WTC11 (cell line): ENCODE measurements at regions not wholly inside any gene's neighbourhood (a gene's known extent, or its start where the extent isn't known, plus 50 kb on each side); places are given as distances from the start of the nearest gene placed in this dataset.

Experiments used
- ATAC-seq: fragments of 200-7000 bp; cut with Tn5 transposase; 2 replicates; pipeline ENCODE4 v1.10.0; 2021; ENCODE audit warnings: mild to moderate bottlenecking, moderate library complexity
- CTCF ChIA-PET: fragments of 300-600 bp; sonication (Branson Sonifier 250); formaldehyde crosslinking; loops from one replicate; lab custom pipeline; 2021; ENCODE audit warnings: antibody characterized with exemption; lab: Charles Lee
- POLR2A ChIA-PET: fragments of 350-600 bp; sonication (Branson Sonifier 250); formaldehyde crosslinking; loops from one replicate; lab custom pipeline; 2021; ENCODE audit warnings: antibody characterized with exemption; lab: Charles Lee
- DNase-seq: peaks from one replicate; pipeline ENCODE4 v3.0.0; 2021; ENCODE audit warnings: low spot score
- H3K27ac Mint-ChIP-seq: 2 replicates; pipeline ENCODE4 v1.8.0; 2021; ENCODE audit warnings: mixed read lengths
- H3K27me3 Mint-ChIP-seq: 2 replicates; pipeline ENCODE4 v1.8.0; 2021; ENCODE audit warnings: low read depth, mild to moderate bottlenecking, moderate library complexity, mixed read lengths
- H3K36me3 Mint-ChIP-seq: 2 replicates; pipeline ENCODE4 v1.8.0; 2021; ENCODE audit warnings: mixed read lengths
- H3K4me1 Mint-ChIP-seq: 2 replicates; pipeline ENCODE4 v1.8.0; 2022; ENCODE audit warnings: mixed read lengths
- H3K4me3 Mint-ChIP-seq: 2 replicates; pipeline ENCODE4 v1.8.0; 2021; ENCODE audit warnings: mild to moderate bottlenecking, moderate library complexity, mixed read lengths
- H3K9me3 Mint-ChIP-seq: 2 replicates; pipeline ENCODE4 v1.8.0; 2021; ENCODE audit warnings: mixed read lengths
- ATF1 ChIP-seq: sonication (generic); formaldehyde crosslinking; IDR thresholded peaks from 2 replicates; pipeline ENCODE4 v1.8.1; 2023; ENCODE audit warnings: mild to moderate bottlenecking, moderate library complexity, missing genetic modification reagents
- ATF2 ChIP-seq: sonication (generic); formaldehyde crosslinking; IDR thresholded peaks from 2 replicates; pipeline ENCODE4 v1.8.1; 2022; ENCODE audit warnings: low read depth, missing genetic modification reagents, borderline replicate concordance
- E2F1 ChIP-seq: sonication (generic); formaldehyde crosslinking; IDR thresholded peaks from 2 replicates; pipeline ENCODE4 v1.8.0; 2022; ENCODE audit warnings: mild to moderate bottlenecking, missing genetic modification reagents
- ETV6 ChIP-seq: sonication (generic); formaldehyde crosslinking; IDR thresholded peaks from 2 replicates; pipeline ENCODE4 v1.8.1; 2022; ENCODE audit warnings: mild to moderate bottlenecking, missing genetic modification reagents
- GRHL2 ChIP-seq: fragments of 250-450 bp; sonication (Bioruptor Pico); IDR thresholded peaks from 2 replicates; pipeline ENCODE4 v1.8.0; 2022; ENCODE audit warnings: mild to moderate bottlenecking, moderate library complexity; ENCODE audit not compliant: insufficient replicate concordance, severe bottlenecking
- IRF2 ChIP-seq: sonication (generic); formaldehyde crosslinking; IDR thresholded peaks from 2 replicates; pipeline ENCODE4 v1.8.0; 2022; ENCODE audit warnings: low read depth, missing genetic modification reagents, borderline replicate concordance
- NFE2L1 ChIP-seq: sonication (generic); formaldehyde crosslinking; IDR thresholded peaks from 2 replicates; pipeline ENCODE4 v1.8.1; 2023; ENCODE audit warnings: missing genetic modification reagents
- RELA ChIP-seq: sonication (generic); formaldehyde crosslinking; IDR thresholded peaks from 2 replicates; pipeline ENCODE4 v1.8.1; 2022; ENCODE audit warnings: missing genetic modification reagents, mild to moderate bottlenecking, borderline replicate concordance
- TCF7 ChIP-seq: sonication (generic); formaldehyde crosslinking; IDR thresholded peaks from 2 replicates; pipeline ENCODE4 v1.8.0; 2022; ENCODE audit warnings: mild to moderate bottlenecking, low read depth, missing genetic modification reagents, moderate library complexity
- ZNF138 ChIP-seq: sonication (generic); formaldehyde crosslinking; conservative IDR thresholded peaks from 2 replicates; pipeline ENCODE4 v1.8.1; 2022; ENCODE audit warnings: mild to moderate bottlenecking, moderate library complexity, missing genetic modification reagents
- ZNF317 ChIP-seq: sonication (generic); formaldehyde crosslinking; IDR thresholded peaks from 2 replicates; pipeline ENCODE4 v1.8.1; 2023; ENCODE audit warnings: low read depth, mild to moderate bottlenecking, moderate library complexity, missing genetic modification reagents, borderline replicate concordance
- ZNF416 ChIP-seq: fragments of 250-450 bp; sonication (Bioruptor Pico); IDR thresholded peaks from 2 replicates; pipeline ENCODE4 v1.9.0; 2021; ENCODE audit warnings: mild to moderate bottlenecking, inconsistent platforms
- ZNF425 ChIP-seq: fragments of 250-450 bp; sonication (Bioruptor Pico); conservative IDR thresholded peaks from 2 replicates; pipeline ENCODE4 v1.9.0; 2021; ENCODE audit warnings: mild to moderate bottlenecking
- ZNF532 ChIP-seq: fragments of 250-450 bp; sonication (Bioruptor Pico); IDR thresholded peaks from 2 replicates; pipeline ENCODE4 v1.9.0; 2021; ENCODE audit warnings: mild to moderate bottlenecking, borderline replicate concordance
- ZNF671 ChIP-seq: fragments of 250-450 bp; sonication (Bioruptor Pico); IDR thresholded peaks from 2 replicates; pipeline ENCODE4 v1.8.0; 2021; ENCODE audit warnings: mild to moderate bottlenecking
- TF ChIP-seq, protein P1 (sequence below): sonication (generic); formaldehyde crosslinking; IDR thresholded peaks from 2 replicates; pipeline ENCODE4 v1.8.1; 2022; ENCODE audit warnings: mild to moderate bottlenecking, missing genetic modification reagents, moderate library complexity, borderline replicate concordance
- TF ChIP-seq, protein P2 (sequence below): sonication (generic); formaldehyde crosslinking; IDR thresholded peaks from 2 replicates; pipeline ENCODE4 v1.8.0; 2022; ENCODE audit warnings: mild to moderate bottlenecking, missing genetic modification reagents
- TF ChIP-seq, protein P3 (sequence below): sonication (generic); formaldehyde crosslinking; IDR thresholded peaks from 2 replicates; pipeline ENCODE4 v1.8.0; 2023; ENCODE audit warnings: missing genetic modification reagents, mild to moderate bottlenecking, borderline replicate concordance

GRCh38 chr1:30324251-30325084 is 398.9 kb downstream of the MATN1 start:
- Mint-ChIP-seq H3K9me3 (no peaks in the 10 kb centered on the region), H3K36me3 (no peaks in the 10 kb centered on the region), H3K27me3 (no peaks in the 10 kb centered on the region), H3K4me1 (no peaks in the 10 kb centered on the region), H3K27ac (no peak overlapping the region), H3K4me3 (no peak overlapping the region)
- ATAC-seq = no peak
- POLR2A ChIA-PET = no interaction called here
- DNase-seq = no peak
- TF ChIP-seq, protein P1, sequence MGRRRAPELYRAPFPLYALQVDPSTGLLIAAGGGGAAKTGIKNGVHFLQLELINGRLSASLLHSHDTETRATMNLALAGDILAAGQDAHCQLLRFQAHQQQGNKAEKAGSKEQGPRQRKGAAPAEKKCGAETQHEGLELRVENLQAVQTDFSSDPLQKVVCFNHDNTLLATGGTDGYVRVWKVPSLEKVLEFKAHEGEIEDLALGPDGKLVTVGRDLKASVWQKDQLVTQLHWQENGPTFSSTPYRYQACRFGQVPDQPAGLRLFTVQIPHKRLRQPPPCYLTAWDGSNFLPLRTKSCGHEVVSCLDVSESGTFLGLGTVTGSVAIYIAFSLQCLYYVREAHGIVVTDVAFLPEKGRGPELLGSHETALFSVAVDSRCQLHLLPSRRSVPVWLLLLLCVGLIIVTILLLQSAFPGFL (CRISPR knock-in tag) = no peak
- TF ChIP-seq E2F1 (CRISPR knock-in tag) (no peak), ZNF532 (CRISPR knock-in tag) (no peak), ATF1 (no peak), ATF2 (CRISPR knock-in tag) (no peak), ZNF138 (CRISPR knock-in tag) (no peak), ETV6 (CRISPR knock-in tag) (no peak), ZNF425 (CRISPR knock-in tag) (no peak), ZNF671 (CRISPR knock-in tag) (no peak), TCF7 (CRISPR knock-in tag) (no peak), RELA (CRISPR knock-in tag) (no peak)
- TF ChIP-seq, protein P2, sequence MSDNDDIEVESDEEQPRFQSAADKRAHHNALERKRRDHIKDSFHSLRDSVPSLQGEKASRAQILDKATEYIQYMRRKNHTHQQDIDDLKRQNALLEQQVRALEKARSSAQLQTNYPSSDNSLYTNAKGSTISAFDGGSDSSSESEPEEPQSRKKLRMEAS (CRISPR knock-in tag) = no peak
- TF ChIP-seq, all 79 proteins: peak for 0
- CTCF ChIA-PET = interaction anchor here (0.6 to 1.8 kb wide), 5 partner anchors 17 to 213 kb away, joined by 3 to 10 read pairs (median 3); no protein-coding TSS in a partner anchor

DNA sequence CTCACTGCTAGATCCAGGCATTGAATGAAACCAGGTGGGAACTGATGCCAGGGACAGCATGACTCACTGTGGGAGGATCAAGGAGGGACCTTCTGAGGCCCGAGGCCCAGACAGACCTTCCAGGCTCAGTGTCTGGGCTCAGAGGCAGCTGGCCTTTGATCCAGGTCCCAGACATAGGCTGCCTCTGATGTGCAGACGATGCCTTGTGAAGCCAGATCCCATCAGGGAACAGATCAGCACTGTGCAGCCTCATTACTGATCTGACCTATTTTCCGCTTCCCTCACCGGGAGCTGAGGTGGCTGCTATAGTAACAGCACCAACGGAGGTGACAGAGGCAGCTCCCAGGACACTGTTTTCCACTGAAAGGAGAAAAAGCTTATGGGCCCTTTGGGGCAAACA is 399.5 kb downstream of the MATN1 start:
- ChIA-PET POLR2A (no interaction called here), CTCF (interaction anchor here (0.6 to 1.8 kb wide), 5 partner anchors 17 to 212 kb away, joined by 3 to 10 read pairs (median 3); no protein-coding TSS in a partner anchor)
- no peak overlapping the region for H3K27ac Mint-ChIP-seq
- no peak for ATAC-seq
- DNase-seq = no peak
- no peak overlapping the region for H3K4me3 Mint-ChIP-seq
- no peaks in the 10 kb centered on the region for H3K9me3 Mint-ChIP-seq
- H3K27me3 Mint-ChIP-seq = no peaks in the 10 kb centered on the region
- no peaks in the 10 kb centered on the region for H3K36me3 Mint-ChIP-seq
- H3K4me1 Mint-ChIP-seq = no peaks in the 10 kb centered on the region
- TF ChIP-seq ZNF416 (CRISPR knock-in tag) = no peak
- TF ChIP-seq GRHL2 (CRISPR knock-in tag) = no peak
- no peak for TF ChIP-seq ZNF317 (CRISPR knock-in tag)
- TF ChIP-seq NFE2L1 (CRISPR knock-in tag) = no peak
- TF ChIP-seq, protein P3, sequence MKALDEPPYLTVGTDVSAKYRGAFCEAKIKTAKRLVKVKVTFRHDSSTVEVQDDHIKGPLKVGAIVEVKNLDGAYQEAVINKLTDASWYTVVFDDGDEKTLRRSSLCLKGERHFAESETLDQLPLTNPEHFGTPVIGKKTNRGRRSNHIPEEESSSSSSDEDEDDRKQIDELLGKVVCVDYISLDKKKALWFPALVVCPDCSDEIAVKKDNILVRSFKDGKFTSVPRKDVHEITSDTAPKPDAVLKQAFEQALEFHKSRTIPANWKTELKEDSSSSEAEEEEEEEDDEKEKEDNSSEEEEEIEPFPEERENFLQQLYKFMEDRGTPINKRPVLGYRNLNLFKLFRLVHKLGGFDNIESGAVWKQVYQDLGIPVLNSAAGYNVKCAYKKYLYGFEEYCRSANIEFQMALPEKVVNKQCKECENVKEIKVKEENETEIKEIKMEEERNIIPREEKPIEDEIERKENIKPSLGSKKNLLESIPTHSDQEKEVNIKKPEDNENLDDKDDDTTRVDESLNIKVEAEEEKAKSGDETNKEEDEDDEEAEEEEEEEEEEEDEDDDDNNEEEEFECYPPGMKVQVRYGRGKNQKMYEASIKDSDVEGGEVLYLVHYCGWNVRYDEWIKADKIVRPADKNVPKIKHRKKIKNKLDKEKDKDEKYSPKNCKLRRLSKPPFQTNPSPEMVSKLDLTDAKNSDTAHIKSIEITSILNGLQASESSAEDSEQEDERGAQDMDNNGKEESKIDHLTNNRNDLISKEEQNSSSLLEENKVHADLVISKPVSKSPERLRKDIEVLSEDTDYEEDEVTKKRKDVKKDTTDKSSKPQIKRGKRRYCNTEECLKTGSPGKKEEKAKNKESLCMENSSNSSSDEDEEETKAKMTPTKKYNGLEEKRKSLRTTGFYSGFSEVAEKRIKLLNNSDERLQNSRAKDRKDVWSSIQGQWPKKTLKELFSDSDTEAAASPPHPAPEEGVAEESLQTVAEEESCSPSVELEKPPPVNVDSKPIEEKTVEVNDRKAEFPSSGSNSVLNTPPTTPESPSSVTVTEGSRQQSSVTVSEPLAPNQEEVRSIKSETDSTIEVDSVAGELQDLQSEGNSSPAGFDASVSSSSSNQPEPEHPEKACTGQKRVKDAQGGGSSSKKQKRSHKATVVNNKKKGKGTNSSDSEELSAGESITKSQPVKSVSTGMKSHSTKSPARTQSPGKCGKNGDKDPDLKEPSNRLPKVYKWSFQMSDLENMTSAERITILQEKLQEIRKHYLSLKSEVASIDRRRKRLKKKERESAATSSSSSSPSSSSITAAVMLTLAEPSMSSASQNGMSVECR (CRISPR knock-in tag) = no peak
- no peak for TF ChIP-seq IRF2
- TF ChIP-seq ETV6 (CRISPR knock-in tag) = no peak
